ENCODE measurements at regions not wholly inside any gene's neighbourhood (a gene's known extent, or its start where the extent isn't known, plus 50 kb on each side); places are given as distances from the start of the nearest gene placed in this dataset.

GRCh38 chr5:124052201-124052600, 540.2 kb downstream of the CSNK1G3 start:
- no peak overlapping the region for H3K27ac ChIP-seq
- peaks cover 0 to 7% of the 10 kb centered on the region in 2 donors for H3K4me1 ChIP-seq
- no peak overlapping the region for H3K4me3 ChIP-seq
- no peaks in the 10 kb centered on the region for H3K36me3 ChIP-seq
- no peaks in the 10 kb centered on the region for H3K27me3 ChIP-seq
- no peaks in the 10 kb centered on the region for H3K9me3 ChIP-seq
- TF ChIP-seq, protein P1, sequence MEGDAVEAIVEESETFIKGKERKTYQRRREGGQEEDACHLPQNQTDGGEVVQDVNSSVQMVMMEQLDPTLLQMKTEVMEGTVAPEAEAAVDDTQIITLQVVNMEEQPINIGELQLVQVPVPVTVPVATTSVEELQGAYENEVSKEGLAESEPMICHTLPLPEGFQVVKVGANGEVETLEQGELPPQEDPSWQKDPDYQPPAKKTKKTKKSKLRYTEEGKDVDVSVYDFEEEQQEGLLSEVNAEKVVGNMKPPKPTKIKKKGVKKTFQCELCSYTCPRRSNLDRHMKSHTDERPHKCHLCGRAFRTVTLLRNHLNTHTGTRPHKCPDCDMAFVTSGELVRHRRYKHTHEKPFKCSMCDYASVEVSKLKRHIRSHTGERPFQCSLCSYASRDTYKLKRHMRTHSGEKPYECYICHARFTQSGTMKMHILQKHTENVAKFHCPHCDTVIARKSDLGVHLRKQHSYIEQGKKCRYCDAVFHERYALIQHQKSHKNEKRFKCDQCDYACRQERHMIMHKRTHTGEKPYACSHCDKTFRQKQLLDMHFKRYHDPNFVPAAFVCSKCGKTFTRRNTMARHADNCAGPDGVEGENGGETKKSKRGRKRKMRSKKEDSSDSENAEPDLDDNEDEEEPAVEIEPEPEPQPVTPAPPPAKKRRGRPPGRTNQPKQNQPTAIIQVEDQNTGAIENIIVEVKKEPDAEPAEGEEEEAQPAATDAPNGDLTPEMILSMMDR (IDR thresholded peaks at IDR 0.05), result no peak
- DNase-seq (ENCODE audit: low spot score), result no peak

- Histone ChIP-seq H3K4me1 (no peaks in the 10 kb centered on the region), H3K4me3 (no peak overlapping the region), H3K36me3 (no peaks in the 10 kb centered on the region), H3K27me3 (no peaks in the 10 kb centered on the region), H3K9me3 (no peaks in the 10 kb centered on the region), H3K27ac (no peak overlapping the region)
- DNase-seq (ENCODE audit: low spot score), result no peak
- TF ChIP-seq, protein P1 (IDR thresholded peaks at IDR 0.05), result no peak
Measured at GRCh38 chr5:124050120-124050770, 538.3 kb downstream of the CSNK1G3 start.

GRCh38 chr5:124045412-124045811, 533.4 kb downstream of the CSNK1G3 start:
- H3K4me3 ChIP-seq, result no peak overlapping the region
- TF ChIP-seq, protein P1 (IDR thresholded peaks at IDR 0.05), result no peak

DNA sequence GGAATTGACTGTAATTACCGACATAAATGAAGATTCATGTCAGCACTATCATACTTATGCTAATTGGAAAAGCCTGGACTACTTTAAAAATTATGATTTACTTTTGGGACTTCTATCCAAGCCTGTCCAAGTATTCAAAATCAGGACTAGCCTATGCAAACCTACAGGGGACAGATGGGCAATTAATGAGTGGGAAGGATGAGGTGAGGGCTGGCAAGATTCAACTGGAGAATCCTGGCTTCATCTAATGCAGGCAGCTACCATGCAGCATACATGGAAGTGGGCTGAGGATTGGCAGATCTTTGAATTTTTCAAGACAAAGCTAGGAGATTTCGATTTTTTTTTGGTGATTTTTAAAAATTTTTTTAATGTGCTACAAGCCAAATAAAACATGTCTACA, 532.6 kb downstream of the CSNK1G3 start:
- Histone ChIP-seq H3K4me1 (no peaks in the 10 kb centered on the region), H3K27me3 (no peaks in the 10 kb centered on the region), H3K27ac (no peak overlapping the region), H3K4me3 (no peak overlapping the region), H3K9me3 (peaks cover 0 to 3% of the 10 kb centered on the region in 2 donors), H3K36me3 (no peaks in the 10 kb centered on the region)
- DNase-seq (ENCODE audit: low spot score), result no peak
- TF ChIP-seq, protein P1 (IDR thresholded peaks at IDR 0.05), result no peak

More at GRCh38 chr5:124045412-124045811, 533.4 kb downstream of the CSNK1G3 start:
- no peak for DNase-seq (ENCODE audit: low spot score)
- Histone ChIP-seq H3K27ac (no peak overlapping the region), H3K4me1 (no peaks in the 10 kb centered on the region), H3K27me3 (no peaks in the 10 kb centered on the region), H3K36me3 (no peaks in the 10 kb centered on the region), H3K9me3 (peaks cover 0 to 3% of the 10 kb centered on the region in 2 donors)

GRCh38 chr5:124043456-124043855, 531.5 kb downstream of the CSNK1G3 start:
- TF ChIP-seq, protein P1 (IDR thresholded peaks at IDR 0.05), result no peak
- Histone ChIP-seq H3K9me3 (peaks cover 0 to 3% of the 10 kb centered on the region in 2 donors), H3K36me3 (no peaks in the 10 kb centered on the region), H3K27ac (no peak overlapping the region), H3K4me3 (no peak overlapping the region), H3K27me3 (no peaks in the 10 kb centered on the region), H3K4me1 (no peaks in the 10 kb centered on the region)
- no peak for DNase-seq (ENCODE audit: low spot score)

GRCh38 chr5:124040799-124041198, 528.8 kb downstream of the CSNK1G3 start:
- no peak overlapping the region for H3K4me3 ChIP-seq

More at GRCh38 chr5:124040799-124041198, 528.8 kb downstream of the CSNK1G3 start:
- TF ChIP-seq, protein P1 (IDR thresholded peaks at IDR 0.05), result no peak
- peaks cover 0 to 3% of the 10 kb centered on the region in 2 donors for H3K9me3 ChIP-seq
- H3K36me3 ChIP-seq, result no peaks in the 10 kb centered on the region
- H3K27me3 ChIP-seq, result no peaks in the 10 kb centered on the region
- DNase-seq (ENCODE audit: low spot score), result no peak
- H3K27ac ChIP-seq, result no peak overlapping the region
- no peaks in the 10 kb centered on the region for H3K4me1 ChIP-seq
